K562 (cell line): ENCODE measurements at regions not wholly inside any gene's neighbourhood (a gene's known extent, or its start where the extent isn't known, plus 50 kb on each side); places are given as distances from the start of the nearest gene placed in this dataset.

ENCODE experiments used
- CEBPB ChIP-seq: fragments of 450-650 bp; IDR thresholded peaks from 2 replicates; pipeline ENCODE4 v1.6.1; 2016; ENCODE audit warnings: missing genetic modification characterization, missing compliant biosample characterization
- COPS2 ChIP-seq: fragments of 450-650 bp; conservative IDR thresholded peaks from 2 replicates; pipeline ENCODE4 v1.6.1; 2016; ENCODE audit warnings: mild to moderate bottlenecking, moderate library complexity
- MYBL2 ChIP-seq, 2 experiments: fragments of 450-650 bp in 1 of 2; sonication (generic) in 1 of 2; formaldehyde crosslinking in 1 of 2; IDR thresholded peaks; 2 replicates each; pipeline versions ENCODE4 v1.6.1 to v1.8.1; 2017 to 2022; ENCODE audit warnings: borderline replicate concordance in 1 of 2, inconsistent platforms in 1 of 2, low read depth in 1 of 2, mild to moderate bottlenecking in 1 of 2, missing genetic modification reagents in 1 of 2, moderate library complexity in 1 of 2
- POLR2A ChIP-seq: fragments of 450-650 bp; conservative IDR thresholded peaks from 2 replicates; pipeline ENCODE4 v1.6.1; 2016
- POU5F1 ChIP-seq: fragments of 150-350 bp; IDR thresholded peaks from 2 replicates; pipeline ENCODE4 v1.6.1; 2014; ENCODE audit warnings: borderline replicate concordance, low read length, low read depth, mild to moderate bottlenecking; ENCODE audit not compliant: partially characterized antibody
- PURB ChIP-seq: sonication (generic); formaldehyde crosslinking; IDR thresholded peaks from 2 replicates; pipeline ENCODE4 v1.9.0; 2021; ENCODE audit warnings: low read depth, mild to moderate bottlenecking, missing genetic modification reagents
- RAD21 ChIP-seq, 2 experiments: fragments of 250-450 bp in 1 of 2; fragments of 450-650 bp in 1 of 2; sonication (Bioruptor Pico) in 1 of 2; formaldehyde crosslinking in 1 of 2; IDR thresholded peaks in 1 of 2; conservative IDR thresholded peaks in 1 of 2; 2 replicates each; pipeline versions ENCODE4 v1.4.0 to v1.8.0; 2020 to 2022; ENCODE audit warnings: mild to moderate bottlenecking in 2 of 2, moderate library complexity in 1 of 2
- SAP30 ChIP-seq: fragments of 200-600 bp; sonication (generic); IDR thresholded peaks from 2 replicates; pipeline ENCODE4 v1.6.1; 2012; ENCODE audit warnings: borderline replicate concordance, low read depth, mild to moderate bottlenecking, moderate library complexity, low read length, control low read depth, inconsistent platforms; ENCODE audit not compliant: insufficient read depth, poor library complexity, severe bottlenecking
- SIRT6 ChIP-seq: IDR thresholded peaks from one replicate; pipeline ENCODE4 v1.6.1; 2012; ENCODE audit warnings: low read depth, mild to moderate bottlenecking, control low read depth, inconsistent platforms, low read length, moderate library complexity
- TF ChIP-seq, protein P1 (sequence below), 2 experiments: fragments of 250-450 bp in 1 of 2; fragments of 450-650 bp in 1 of 2; sonication (Bioruptor Pico) in 1 of 2; IDR thresholded peaks; 2 replicates each; pipeline versions ENCODE4 v1.6.1 to v1.8.0; 2016 to 2021; ENCODE audit warnings: mild to moderate bottlenecking in 2 of 2, moderate library complexity in 2 of 2, missing compliant biosample characterization in 1 of 2, missing genetic modification characterization in 1 of 2
- TF ChIP-seq, protein P2 (sequence below): fragments of 450-650 bp; IDR thresholded peaks from 2 replicates; pipeline ENCODE4 v1.7.1; 2018; ENCODE audit warnings: mild to moderate bottlenecking, low read depth; ENCODE audit not compliant: partially characterized antibody
- TF ChIP-seq, protein P3 (sequence below), 3 experiments: IDR thresholded peaks in 2 of 3; conservative IDR thresholded peaks in 1 of 3; 2 replicates each; pipeline ENCODE4 v1.5.1; 2011 to 2012; ENCODE audit warnings: low read length in 3 of 3, mild to moderate bottlenecking in 3 of 3, control low read depth in 2 of 3, improper control_type of control experiment in 1 of 3, inconsistent platforms in 1 of 3, low read depth in 1 of 3, mixed read lengths in 1 of 3, moderate library complexity in 1 of 3; ENCODE audit not compliant: insufficient read depth in 2 of 3

DNA sequence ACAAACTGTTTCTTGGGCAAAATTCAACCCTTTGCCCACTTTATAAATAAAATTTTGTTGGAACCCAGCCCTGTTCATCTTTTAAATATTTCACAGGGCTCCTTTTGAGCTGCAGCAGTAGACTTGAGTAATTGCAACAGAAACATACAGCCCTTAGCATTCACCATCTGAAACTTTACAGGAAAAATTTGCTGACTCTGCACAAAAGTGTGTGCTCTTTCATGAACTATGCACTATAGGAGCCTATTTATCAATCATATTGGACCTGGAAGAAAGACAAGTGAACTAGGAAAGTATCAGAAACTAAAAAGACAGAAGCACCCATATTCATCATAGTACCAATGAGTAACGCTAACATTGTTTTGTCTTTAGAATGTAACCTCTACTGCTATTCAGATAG, 406.9 kb upstream of the SLC10A2 start:
- TF ChIP-seq POU5F1 (no peak), PURB (CRISPR knock-in tag) (no peak), COPS2 (no peak), SIRT6 (no peak), CEBPB (tag) (no peak), SAP30 (no peak), POLR2A (no peak), MYBL2 (IDR thresholded peaks at IDR 0.05; ENCODE audit: low read depth) (no peak), MYBL2 (CRISPR knock-in tag; IDR thresholded peaks at IDR 0.05; ENCODE audit: borderline replicate concordance) (no peak), RAD21 (CRISPR knock-in tag; conservative IDR thresholded peaks at IDR 0.05 in 1 of 2, IDR thresholded peaks at IDR 0.05 in 1 of 2) (no peak)
- TF ChIP-seq, protein P1, sequence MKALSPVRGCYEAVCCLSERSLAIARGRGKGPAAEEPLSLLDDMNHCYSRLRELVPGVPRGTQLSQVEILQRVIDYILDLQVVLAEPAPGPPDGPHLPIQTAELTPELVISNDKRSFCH (CRISPR knock-in tag; IDR thresholded peaks at IDR 0.05): no peak
- TF ChIP-seq, protein P1 (tag; IDR thresholded peaks at IDR 0.05): no peak
- TF ChIP-seq, protein P2, sequence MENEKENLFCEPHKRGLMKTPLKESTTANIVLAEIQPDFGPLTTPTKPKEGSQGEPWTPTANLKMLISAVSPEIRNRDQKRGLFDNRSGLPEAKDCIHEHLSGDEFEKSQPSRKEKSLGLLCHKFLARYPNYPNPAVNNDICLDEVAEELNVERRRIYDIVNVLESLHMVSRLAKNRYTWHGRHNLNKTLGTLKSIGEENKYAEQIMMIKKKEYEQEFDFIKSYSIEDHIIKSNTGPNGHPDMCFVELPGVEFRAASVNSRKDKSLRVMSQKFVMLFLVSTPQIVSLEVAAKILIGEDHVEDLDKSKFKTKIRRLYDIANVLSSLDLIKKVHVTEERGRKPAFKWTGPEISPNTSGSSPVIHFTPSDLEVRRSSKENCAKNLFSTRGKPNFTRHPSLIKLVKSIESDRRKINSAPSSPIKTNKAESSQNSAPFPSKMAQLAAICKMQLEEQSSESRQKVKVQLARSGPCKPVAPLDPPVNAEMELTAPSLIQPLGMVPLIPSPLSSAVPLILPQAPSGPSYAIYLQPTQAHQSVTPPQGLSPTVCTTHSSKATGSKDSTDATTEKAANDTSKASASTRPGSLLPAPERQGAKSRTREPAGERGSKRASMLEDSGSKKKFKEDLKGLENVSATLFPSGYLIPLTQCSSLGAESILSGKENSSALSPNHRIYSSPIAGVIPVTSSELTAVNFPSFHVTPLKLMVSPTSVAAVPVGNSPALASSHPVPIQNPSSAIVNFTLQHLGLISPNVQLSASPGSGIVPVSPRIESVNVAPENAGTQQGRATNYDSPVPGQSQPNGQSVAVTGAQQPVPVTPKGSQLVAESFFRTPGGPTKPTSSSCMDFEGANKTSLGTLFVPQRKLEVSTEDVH: no peak
- TF ChIP-seq, protein P3, sequence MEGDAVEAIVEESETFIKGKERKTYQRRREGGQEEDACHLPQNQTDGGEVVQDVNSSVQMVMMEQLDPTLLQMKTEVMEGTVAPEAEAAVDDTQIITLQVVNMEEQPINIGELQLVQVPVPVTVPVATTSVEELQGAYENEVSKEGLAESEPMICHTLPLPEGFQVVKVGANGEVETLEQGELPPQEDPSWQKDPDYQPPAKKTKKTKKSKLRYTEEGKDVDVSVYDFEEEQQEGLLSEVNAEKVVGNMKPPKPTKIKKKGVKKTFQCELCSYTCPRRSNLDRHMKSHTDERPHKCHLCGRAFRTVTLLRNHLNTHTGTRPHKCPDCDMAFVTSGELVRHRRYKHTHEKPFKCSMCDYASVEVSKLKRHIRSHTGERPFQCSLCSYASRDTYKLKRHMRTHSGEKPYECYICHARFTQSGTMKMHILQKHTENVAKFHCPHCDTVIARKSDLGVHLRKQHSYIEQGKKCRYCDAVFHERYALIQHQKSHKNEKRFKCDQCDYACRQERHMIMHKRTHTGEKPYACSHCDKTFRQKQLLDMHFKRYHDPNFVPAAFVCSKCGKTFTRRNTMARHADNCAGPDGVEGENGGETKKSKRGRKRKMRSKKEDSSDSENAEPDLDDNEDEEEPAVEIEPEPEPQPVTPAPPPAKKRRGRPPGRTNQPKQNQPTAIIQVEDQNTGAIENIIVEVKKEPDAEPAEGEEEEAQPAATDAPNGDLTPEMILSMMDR (IDR thresholded peaks at IDR 0.05 in 2 of 3, conservative IDR thresholded peaks at IDR 0.05 in 1 of 3; ENCODE audit: insufficient read depth in 2 of 3, low read depth in 1 of 3, low read length in 3 of 3): no peak
